NT2/D1 (cell line): ENCODE measurements at regions not wholly inside any gene's neighbourhood (a gene's known extent, or its start where the extent isn't known, plus 50 kb on each side); places are given as distances from the start of the nearest gene placed in this dataset.

ENCODE experiments used
- DNase-seq: peaks from one replicate; pipeline ENCODE4 v3.0.0-alpha.2; 2011; ENCODE audit warnings: low read depth, low spot score
- H3K27me3 ChIP-seq: 2 replicates; pipeline ENCODE4 v1.6.0; 2011; ENCODE audit warnings: mild to moderate bottlenecking; ENCODE audit not compliant: insufficient read length, insufficient read depth
- H3K36me3 ChIP-seq: 2 replicates; pipeline ENCODE4 v1.6.1; 2011; ENCODE audit warnings: mild to moderate bottlenecking, low read length, mixed read lengths; ENCODE audit not compliant: insufficient read depth, insufficient read length
- H3K4me1 ChIP-seq: 2 replicates; pipeline ENCODE4 v1.5.1; 2011; ENCODE audit not compliant: insufficient read depth, insufficient read length
- H3K4me3 ChIP-seq: 2 replicates; pipeline ENCODE4 v1.5.1; 2011; ENCODE audit warnings: low read depth; ENCODE audit not compliant: insufficient read length
- H3K9ac ChIP-seq: 2 replicates; pipeline ENCODE4 v1.6.0; 2011; ENCODE audit warnings: low read depth; ENCODE audit not compliant: insufficient read length
- H3K9me3 ChIP-seq: 2 replicates; pipeline ENCODE4 v1.5.1; 2011; ENCODE audit warnings: mild to moderate bottlenecking, low read length; ENCODE audit not compliant: insufficient read depth
- SUZ12 ChIP-seq: IDR thresholded peaks from 2 replicates; pipeline ENCODE4 v1.6.1; 2011; ENCODE audit not compliant: insufficient read length, insufficient read depth; ENCODE audit errors: extremely low read depth
- YY1 ChIP-seq: IDR thresholded peaks from 2 replicates; pipeline ENCODE4 v1.6.1; 2011; ENCODE audit not compliant: insufficient read length, insufficient read depth
- ZNF274 ChIP-seq: IDR thresholded peaks from 2 replicates; pipeline ENCODE4 v1.6.1; 2011; ENCODE audit warnings: mild to moderate bottlenecking, low read depth, low read length

DNA sequence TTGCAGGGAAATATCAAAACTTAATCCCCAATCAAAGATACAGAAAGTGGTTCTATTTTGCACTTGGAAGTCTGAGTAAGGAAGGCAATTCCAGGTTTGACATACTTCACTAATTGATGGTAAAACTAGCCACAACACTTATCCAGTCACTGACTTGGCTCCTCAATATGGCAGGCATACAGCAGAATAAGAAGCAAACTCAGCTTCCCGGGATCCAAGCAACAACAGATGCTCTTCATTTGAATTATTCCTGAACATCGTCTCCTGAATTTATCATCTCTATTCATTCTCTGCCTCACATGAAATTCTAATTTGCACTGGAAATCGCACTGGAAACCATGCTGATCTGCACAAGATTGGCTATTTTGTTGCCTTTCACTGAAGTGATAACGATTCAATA lies 629.6 kb downstream of the PRELID2 start:
- H3K36me3 ChIP-seq = no peaks in the 10 kb centered on the region
- DNase-seq = no peak
- H3K4me3 ChIP-seq = no peak overlapping the region
- no peaks in the 10 kb centered on the region for H3K4me1 ChIP-seq
- no peak overlapping the region for H3K9ac ChIP-seq
- H3K9me3 ChIP-seq = no peaks in the 10 kb centered on the region
- H3K27me3 ChIP-seq = no peaks in the 10 kb centered on the region
- TF ChIP-seq YY1 = no peak
- TF ChIP-seq SUZ12 = no peak
- TF ChIP-seq ZNF274 = no peak

DNA sequence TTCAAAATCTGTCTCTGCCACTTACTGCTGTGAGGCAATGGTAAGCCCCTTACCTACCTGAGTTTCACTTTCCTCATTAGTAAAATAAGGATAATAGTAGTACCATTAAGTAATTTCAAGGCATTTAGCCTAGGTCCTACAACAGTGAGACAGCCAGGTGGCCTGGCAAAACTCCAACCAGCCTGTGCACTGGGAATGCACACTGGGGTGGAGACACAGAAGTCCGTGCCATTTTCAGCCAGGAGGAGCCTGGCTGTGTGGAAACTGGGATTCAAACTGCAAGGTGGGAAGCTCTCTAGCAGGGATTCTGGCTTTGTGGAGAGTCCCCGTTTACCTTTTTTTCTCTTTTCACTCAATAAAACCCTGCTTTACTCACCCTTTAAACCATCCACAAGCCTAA lies 630.4 kb downstream of the PRELID2 start:
- DNase-seq = no peak
- Histone ChIP-seq H3K36me3 (no peaks in the 10 kb centered on the region), H3K27me3 (no peaks in the 10 kb centered on the region), H3K9me3 (no peaks in the 10 kb centered on the region), H3K4me3 (no peak overlapping the region), H3K4me1 (no peaks in the 10 kb centered on the region), H3K9ac (no peak overlapping the region)
- TF ChIP-seq ZNF274 (no peak), YY1 (no peak), SUZ12 (no peak)

DNA sequence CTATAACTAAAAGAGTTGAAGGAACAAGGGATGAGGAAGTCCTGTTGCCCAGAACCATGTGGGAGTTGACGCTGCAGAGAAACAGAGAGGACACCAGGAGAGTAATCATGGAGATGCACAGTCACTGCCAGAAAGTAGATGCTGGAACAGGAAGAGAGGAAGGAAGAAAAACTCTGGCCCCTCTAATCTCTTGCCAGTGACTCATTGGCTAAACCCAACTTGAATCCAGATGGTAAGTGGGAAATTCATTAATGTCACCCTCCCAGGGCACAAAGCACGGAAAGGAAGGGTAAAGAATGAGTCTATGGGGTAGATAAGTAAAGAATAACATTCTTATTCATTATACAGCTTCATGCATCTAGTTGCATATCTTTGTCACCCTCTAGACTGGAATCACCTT lies 631.9 kb downstream of the PRELID2 start:
- Histone ChIP-seq H3K27me3 (no peaks in the 10 kb centered on the region), H3K4me3 (no peak overlapping the region), H3K9me3 (no peaks in the 10 kb centered on the region), H3K9ac (no peak overlapping the region), H3K36me3 (no peaks in the 10 kb centered on the region), H3K4me1 (no peaks in the 10 kb centered on the region)
- DNase-seq = no peak
- TF ChIP-seq ZNF274 = no peak
- TF ChIP-seq YY1 = no peak
- TF ChIP-seq SUZ12 = no peak

DNA sequence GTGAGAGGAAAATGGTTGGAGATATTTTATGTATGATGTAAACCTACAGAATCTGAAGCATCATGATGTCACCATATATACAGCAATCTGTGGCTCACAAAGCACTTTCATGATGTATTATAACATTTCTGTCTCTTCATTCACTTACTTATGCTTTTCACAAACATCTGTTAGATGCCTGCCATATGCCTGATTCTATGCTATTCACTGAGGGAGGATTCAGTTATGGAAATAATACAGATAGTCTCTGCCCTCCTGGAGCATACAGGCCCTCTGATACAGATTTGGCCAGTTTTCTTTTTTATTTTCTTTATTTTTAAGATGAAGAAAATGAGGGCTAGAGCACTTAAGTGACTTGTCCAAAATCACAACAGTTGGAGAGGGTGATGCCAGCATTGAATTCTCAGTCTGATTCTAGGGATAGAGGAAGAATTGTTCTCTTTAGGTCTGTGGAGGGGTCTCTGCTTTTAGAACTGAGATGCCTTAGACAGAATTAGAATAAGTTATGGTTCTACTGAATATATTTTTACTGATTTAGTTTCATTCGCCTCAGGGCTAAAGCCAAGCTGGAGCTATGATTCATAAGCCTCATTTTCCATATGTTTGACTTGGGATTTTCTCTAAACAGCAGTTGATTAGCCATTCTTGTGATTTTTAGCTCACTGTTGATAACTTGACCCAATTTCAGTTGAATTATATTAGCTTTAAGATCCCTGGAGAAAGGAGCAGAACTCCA lies 636.4 kb downstream of the PRELID2 start:
- no peaks in the 10 kb centered on the region for H3K27me3 ChIP-seq
- no peaks in the 10 kb centered on the region for H3K9me3 ChIP-seq
- no peaks in the 10 kb centered on the region for H3K4me1 ChIP-seq
- H3K4me3 ChIP-seq = no peak overlapping the region
- H3K36me3 ChIP-seq = no peaks in the 10 kb centered on the region
- TF ChIP-seq SUZ12 (no peak), YY1 (no peak), ZNF274 (no peak)
- H3K9ac ChIP-seq = no peak overlapping the region
- DNase-seq = no peak

DNA sequence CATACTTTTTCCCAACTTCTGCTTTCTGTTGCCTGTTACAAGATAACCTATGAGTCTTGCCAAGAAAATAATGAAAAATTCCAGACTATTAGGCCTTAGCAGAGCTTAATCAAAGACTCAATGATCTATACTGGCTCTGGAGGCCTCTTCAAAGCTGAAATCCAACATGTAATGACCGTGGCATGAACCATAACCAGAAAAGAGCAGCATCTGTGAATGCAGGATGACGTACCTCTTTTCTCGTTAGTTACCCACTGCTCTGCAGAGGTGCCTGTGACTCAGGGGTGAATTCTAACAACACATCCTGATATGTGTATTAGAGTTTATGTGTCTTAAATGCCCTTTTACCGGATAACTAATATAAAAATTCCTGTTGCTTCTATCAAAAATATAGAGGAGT lies 645.4 kb downstream of the PRELID2 start:
- no peaks in the 10 kb centered on the region for H3K4me1 ChIP-seq
- no peak for TF ChIP-seq YY1
- TF ChIP-seq SUZ12 = no peak
- no peak for TF ChIP-seq ZNF274
- H3K27me3 ChIP-seq = no peaks in the 10 kb centered on the region

DNA sequence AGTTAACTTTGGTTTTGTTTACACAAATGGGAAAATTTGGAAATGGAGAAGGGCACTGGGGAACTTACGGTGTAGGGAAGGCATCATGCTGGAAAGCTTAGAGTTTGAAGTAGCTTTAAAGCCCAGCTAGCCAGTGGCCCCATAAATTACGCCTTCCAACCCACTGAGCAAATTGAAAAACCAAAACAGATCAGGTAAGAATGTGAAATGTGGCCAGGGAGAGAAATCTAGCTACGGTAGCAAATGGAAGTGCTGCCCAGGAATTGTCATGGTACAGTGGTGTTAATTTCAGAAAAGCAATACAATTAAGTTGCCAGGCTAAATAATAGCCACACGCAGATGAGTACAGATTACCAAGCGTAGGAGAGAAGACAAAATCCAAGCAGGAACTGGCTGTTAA lies 654.8 kb downstream of the PRELID2 start:
- no peak for DNase-seq

More for the DNA sequence above, 645.4 kb downstream of the PRELID2 start:
- no peak overlapping the region for H3K9ac ChIP-seq
- H3K36me3 ChIP-seq = no peaks in the 10 kb centered on the region
- H3K9me3 ChIP-seq = no peaks in the 10 kb centered on the region
- no peak overlapping the region for H3K4me3 ChIP-seq
- no peak for DNase-seq

DNA sequence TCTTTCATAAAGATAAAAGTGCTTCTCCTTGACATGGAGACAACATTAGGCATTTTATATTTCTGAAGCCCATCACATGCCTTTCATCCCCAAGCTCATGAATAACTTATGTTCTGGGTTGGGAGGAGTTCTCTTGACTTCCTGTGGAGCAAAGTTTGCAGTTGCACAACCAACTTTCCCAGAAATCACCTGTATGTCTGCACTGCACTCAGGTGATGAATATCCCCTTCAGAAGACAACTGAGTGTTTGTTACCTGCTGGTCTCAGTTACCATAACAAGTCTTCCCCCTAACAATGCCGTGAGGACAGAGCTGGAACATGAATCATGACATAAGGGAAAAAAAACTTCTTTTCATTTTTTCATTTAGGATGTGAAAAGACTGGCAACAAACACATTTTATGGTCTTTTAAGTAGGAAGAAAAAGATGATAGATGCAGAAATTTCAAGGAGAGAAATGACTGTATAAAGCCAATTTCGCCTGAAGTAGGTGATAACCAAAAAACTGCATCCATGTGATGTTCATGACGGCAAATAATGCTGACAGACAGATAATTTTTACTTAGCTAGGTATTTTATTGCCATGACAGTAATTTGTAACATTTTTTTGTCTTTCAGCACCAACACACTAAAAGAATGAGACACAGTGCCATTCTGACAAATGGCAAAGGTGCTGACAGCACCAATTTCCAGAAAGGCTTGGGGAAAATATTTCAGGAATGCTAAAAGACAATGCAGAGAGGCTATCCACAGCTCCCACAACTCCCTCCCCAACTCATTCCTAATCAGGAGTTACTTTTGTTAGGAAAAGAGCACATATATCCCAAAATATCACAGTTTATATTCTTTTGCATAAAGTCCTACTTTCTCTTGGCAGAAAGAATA lies 656.3 kb downstream of the PRELID2 start:
- H3K36me3 ChIP-seq = no peaks in the 10 kb centered on the region
- no peaks in the 10 kb centered on the region for H3K9me3 ChIP-seq
- H3K4me1 ChIP-seq = peaks cover 5% of the 10 kb centered on the region
- H3K9ac ChIP-seq = no peak overlapping the region
- DNase-seq = peak; percentile 27
- H3K4me3 ChIP-seq = no peak overlapping the region
- no peaks in the 10 kb centered on the region for H3K27me3 ChIP-seq
- TF ChIP-seq SUZ12 (no peak), ZNF274 (no peak), YY1 (no peak)

More for the DNA sequence above, 654.8 kb downstream of the PRELID2 start:
- no peaks in the 10 kb centered on the region for H3K9me3 ChIP-seq
- H3K4me3 ChIP-seq = no peak overlapping the region
- H3K27me3 ChIP-seq = no peaks in the 10 kb centered on the region
- H3K4me1 ChIP-seq = peaks cover 5% of the 10 kb centered on the region
- no peaks in the 10 kb centered on the region for H3K36me3 ChIP-seq
- H3K9ac ChIP-seq = no peak overlapping the region
- TF ChIP-seq YY1 = no peak
- TF ChIP-seq SUZ12 = no peak
- no peak for TF ChIP-seq ZNF274
